T-cell (primary cell): ENCODE measurements at regions not wholly inside any gene's neighbourhood (a gene's known extent, or its start where the extent isn't known, plus 50 kb on each side); places are given as distances from the start of the nearest gene placed in this dataset.
A peak's percentile ranks its signal among the peaks of the same experiment; 100 is the strongest.

Experiments
- ATAC-seq, 4 experiments: fragments of 200-7000 bp in 3 of 4; fragments of 150-1000 bp in 1 of 4; cut with Tn5 transposase; replicated peaks in 1 of 4; 1 replicate in 3 of 4; 2 replicates in 1 of 4; pipeline ENCODE4 v1.10.0; 2021; ENCODE audit warnings: moderate library complexity in 3 of 4, mild to moderate bottlenecking in 2 of 4, moderate number of reproducible peaks in 1 of 4
- CTCF ChIA-PET, 2 donors: fragments of 300-600 bp; sonication (Branson Sonifier 250); formaldehyde crosslinking; loops; one replicate each; lab custom pipeline; 2022; ENCODE audit warnings: antibody characterized with exemption in 2 of 2; lab: Charles Lee
- POLR2A ChIA-PET, 2 donors: fragments of 300-600 bp; sonication (Branson Sonifier 250); formaldehyde crosslinking; loops; one replicate each; lab custom pipeline; 2022; ENCODE audit warnings: antibody characterized with exemption in 2 of 2; lab: Charles Lee
- DNase-seq, 35 experiments: peaks; one replicate each; pipeline versions ENCODE4 v3.0.0 to v3.0.0-alpha.2; 2013 to 2023
- H3K27ac ChIP-seq: one replicate; pipeline ENCODE4 v1.5.1; 2013; ENCODE audit warnings: low read length
- H3K27me3 ChIP-seq, 2 experiments: replicated peaks in 1 of 2; 1 replicate in 1 of 2; 2 replicates in 1 of 2; pipeline versions ENCODE4 v1.6.1 to v1.7.0; 2013; ENCODE audit warnings: low read length in 1 of 2, mixed read lengths in 1 of 2; ENCODE audit not compliant: control insufficient read depth in 2 of 2, insufficient read depth in 2 of 2; ENCODE audit errors: extremely low read depth in 1 of 2
- H3K36me3 ChIP-seq, 2 donors: 1 replicate in 1 of 2; 2 replicates in 1 of 2; pipeline versions ENCODE4 v1.6.1 to v1.7.0; 2013; ENCODE audit warnings: low read length in 1 of 2; ENCODE audit not compliant: control insufficient read depth in 2 of 2, insufficient read depth in 1 of 2; ENCODE audit errors: extremely low read depth in 1 of 2
- H3K4me1 ChIP-seq, 2 experiments: 1 replicate in 1 of 2; 2 replicates in 1 of 2; pipeline versions ENCODE4 v1.6.1 to v1.7.0; 2013; ENCODE audit warnings: low read length in 2 of 2, mixed read lengths in 1 of 2; ENCODE audit not compliant: insufficient read depth in 2 of 2, control insufficient read depth in 1 of 2; ENCODE audit errors: extremely low read depth in 1 of 2
- H3K4me3 ChIP-seq, 2 donors: 1 replicate in 1 of 2; 2 replicates in 1 of 2; pipeline versions ENCODE4 v1.5.1 to v1.7.0; 2013; ENCODE audit warnings: mild to moderate bottlenecking in 2 of 2, low read length in 1 of 2, moderate library complexity in 1 of 2; ENCODE audit not compliant: control insufficient read depth in 1 of 2; ENCODE audit errors: extremely low read depth in 1 of 2
- H3K9me3 ChIP-seq: 2 replicates; pipeline ENCODE4 v1.7.0; 2013
- H3K27ac Mint-ChIP-seq, 2 donors: one replicate each; pipeline ENCODE4 v1.8.0; 2020 to 2021; ENCODE audit warnings: mild to moderate bottlenecking in 2 of 2, mixed read lengths in 2 of 2
- H3K27me3 Mint-ChIP-seq, 2 donors: one replicate each; pipeline ENCODE4 v1.8.0; 2021 to 2022; ENCODE audit warnings: mixed read lengths in 2 of 2
- H3K36me3 Mint-ChIP-seq: one replicate; pipeline ENCODE4 v1.8.0; 2021; ENCODE audit warnings: mixed read lengths
- H3K4me1 Mint-ChIP-seq, 3 donors: one replicate each; pipeline ENCODE4 v1.8.0; 2020 to 2022; ENCODE audit warnings: mixed read lengths in 3 of 3, mild to moderate bottlenecking in 1 of 3
- H3K4me3 Mint-ChIP-seq, 3 donors: one replicate each; pipeline ENCODE4 v1.8.0; 2020 to 2022; ENCODE audit warnings: mild to moderate bottlenecking in 3 of 3, mixed read lengths in 3 of 3, moderate library complexity in 3 of 3
- H3K9me3 Mint-ChIP-seq, 3 donors: one replicate each; pipeline ENCODE4 v1.8.0; 2020 to 2022; ENCODE audit warnings: mixed read lengths in 3 of 3
- WGBS: methylation state at CpG from one replicate; pipeline ENCODE4 v1.1.5; 2013; ENCODE audit warnings: missing lambda C conversion rate; ENCODE audit not compliant: insufficient coverage; 5-methylcytosine and 5-hydroxymethylcytosine counted together

DNA sequence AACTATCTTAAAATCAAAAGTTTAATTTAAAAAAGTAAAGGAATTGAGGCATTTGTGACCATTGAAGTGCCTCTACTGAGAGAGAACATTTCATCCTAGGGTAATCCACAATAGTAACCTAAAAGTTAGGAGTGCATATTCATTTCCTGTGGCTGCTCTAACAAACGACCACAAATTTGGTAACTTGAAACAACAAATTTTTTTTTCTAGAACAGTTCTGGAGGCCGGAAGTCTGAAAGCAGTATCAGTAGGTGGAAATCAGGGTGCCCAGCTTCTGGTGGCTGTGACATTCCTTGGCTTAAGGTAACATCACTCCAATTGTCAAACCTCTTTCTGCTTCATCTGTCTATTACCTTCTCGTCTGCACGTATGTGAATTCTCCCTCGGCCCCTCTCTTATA, 67.1 kb upstream of the SSBP2 start:
- Mint-ChIP-seq H3K4me3 (peak overlapping the region in 2 of 3 donors; percentile 8 to 11), H3K9me3 (peaks cover 0 to 3% (median 0%) of the 10 kb centered on the region in 3 donors), H3K36me3 (no peaks in the 10 kb centered on the region), H3K4me1 (peaks cover 42 to 45% (median 43%) of the 10 kb centered on the region in 3 donors), H3K27me3 (no peaks in the 10 kb centered on the region), H3K27ac (peak overlapping the region; percentile 21 to 78)
- no peak overlapping the region for H3K4me3 ChIP-seq
- peak overlapping the region; percentile 5 for H3K27ac ChIP-seq
- peak in 3 of 35 experiments; percentile 7 to 41 (median 14) for DNase-seq
- peak; percentile 61 to 85 (median 78) for ATAC-seq
- H3K4me1 ChIP-seq = peaks cover 12 to 16% of the 10 kb centered on the region in 2 experiments
- POLR2A ChIA-PET = no interaction called here
- no peaks in the 10 kb centered on the region for H3K9me3 ChIP-seq
- WGBS = 64% methylated on average over 4 of the region's 5 CpGs
- CTCF ChIA-PET = no interaction called here
- H3K27me3 ChIP-seq = no peaks in the 10 kb centered on the region
- no peaks in the 10 kb centered on the region for H3K36me3 ChIP-seq

DNA sequence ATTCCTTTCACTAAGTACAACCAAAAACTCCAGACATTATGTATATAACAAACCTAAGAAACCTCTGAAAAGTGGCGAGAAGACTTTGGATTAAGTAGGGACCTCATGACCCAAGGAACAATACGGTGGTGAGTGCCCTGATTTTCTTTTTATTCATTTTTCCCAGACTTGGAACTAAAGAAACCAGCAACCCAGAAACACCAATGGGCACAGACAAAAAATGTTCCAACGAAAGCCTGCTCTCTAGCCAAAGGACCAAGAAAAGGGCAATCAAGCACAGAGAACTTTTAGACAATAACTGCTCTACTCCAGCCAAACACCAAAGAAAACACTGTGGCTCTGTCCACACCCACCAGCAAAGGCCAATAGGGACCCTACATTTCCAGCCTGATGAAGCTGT, 66.2 kb upstream of the SSBP2 start:
- DNase-seq (no peak), ATAC-seq (no peak)
- H3K4me3 Mint-ChIP-seq = no peak overlapping the region
- H3K9me3 Mint-ChIP-seq = peaks cover 0 to 3% (median 0%) of the 10 kb centered on the region in 3 donors
- Histone ChIP-seq H3K4me3 (no peak overlapping the region), H3K36me3 (no peaks in the 10 kb centered on the region), H3K9me3 (no peaks in the 10 kb centered on the region), H3K4me1 (peaks cover 12 to 16% of the 10 kb centered on the region in 2 experiments), H3K27me3 (no peaks in the 10 kb centered on the region), H3K27ac (no peak overlapping the region)
- CTCF ChIA-PET = no interaction called here
- H3K4me1 Mint-ChIP-seq = peaks cover 42 to 45% (median 43%) of the 10 kb centered on the region in 3 donors
- WGBS = 100% methylated on average over 3 of the region's 3 CpGs
- no peaks in the 10 kb centered on the region for H3K27me3 Mint-ChIP-seq
- POLR2A ChIA-PET = no interaction called here
- no peaks in the 10 kb centered on the region for H3K36me3 Mint-ChIP-seq
- H3K27ac Mint-ChIP-seq = peak overlapping the region; percentile 62 to 78

DNA sequence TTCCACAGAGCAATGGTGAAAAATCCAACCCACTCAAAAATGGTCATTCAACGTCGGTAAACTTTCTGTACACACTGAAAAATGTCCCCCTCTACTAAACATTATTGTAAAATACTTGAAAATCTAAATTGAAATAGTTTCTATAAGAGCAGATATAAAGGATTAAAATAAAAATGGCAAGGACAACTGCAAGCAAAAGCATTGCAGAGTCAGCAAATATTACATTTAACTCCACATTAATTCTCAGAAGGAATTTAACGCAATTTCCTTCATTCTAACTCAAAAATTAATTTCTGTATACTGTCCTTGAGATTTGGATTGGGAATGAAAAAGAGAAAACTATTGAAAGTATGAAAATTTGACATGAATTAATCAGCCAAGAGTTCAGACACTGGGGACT, 64.4 kb upstream of the SSBP2 start:
- DNase-seq = no peak
- CTCF ChIA-PET = no interaction called here
- peaks cover 35 to 37% (median 35%) of the 10 kb centered on the region in 3 donors for H3K4me1 Mint-ChIP-seq
- Histone ChIP-seq H3K36me3 (no peaks in the 10 kb centered on the region), H3K27ac (no peak overlapping the region), H3K4me1 (peaks cover 12 to 16% of the 10 kb centered on the region in 2 experiments), H3K9me3 (no peaks in the 10 kb centered on the region), H3K27me3 (peaks cover 0 to 2% of the 10 kb centered on the region in 2 experiments), H3K4me3 (no peak overlapping the region)
- H3K9me3 Mint-ChIP-seq = peaks cover 0 to 3% (median 0%) of the 10 kb centered on the region in 3 donors
- no peaks in the 10 kb centered on the region for H3K36me3 Mint-ChIP-seq
- no peak for ATAC-seq
- no peaks in the 10 kb centered on the region for H3K27me3 Mint-ChIP-seq
- POLR2A ChIA-PET = no interaction called here
- no peak overlapping the region for H3K27ac Mint-ChIP-seq
- no CpG with 5 or more reads among the region's 3 CpGs for WGBS
- H3K4me3 Mint-ChIP-seq = no peak overlapping the region

DNA sequence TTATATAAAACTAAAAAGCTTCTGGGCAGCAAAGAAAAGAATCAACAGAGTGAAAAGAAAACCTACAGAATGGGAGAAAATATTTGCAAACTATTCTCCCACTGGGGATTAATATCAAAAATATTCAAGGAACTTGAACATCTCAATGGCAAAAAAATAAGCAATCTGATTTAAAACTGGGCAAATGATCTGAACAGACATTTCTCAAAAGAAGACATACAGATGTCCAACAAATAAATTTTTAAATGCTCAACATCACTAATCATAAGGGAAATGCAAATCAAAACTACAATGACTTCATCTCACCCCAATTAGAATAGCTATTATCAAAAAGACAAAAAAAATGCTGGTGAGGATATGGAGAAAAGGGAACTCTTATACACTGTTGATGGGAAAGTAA, 57.2 kb upstream of the SSBP2 start:
- CTCF ChIA-PET = no interaction called here
- Histone ChIP-seq H3K9me3 (no peaks in the 10 kb centered on the region), H3K4me1 (no peaks in the 10 kb centered on the region), H3K27me3 (peaks cover 0 to 7% of the 10 kb centered on the region in 2 experiments), H3K4me3 (no peak overlapping the region), H3K27ac (no peak overlapping the region), H3K36me3 (no peaks in the 10 kb centered on the region)
- peaks cover 8 to 10% (median 8%) of the 10 kb centered on the region in 3 donors for H3K4me1 Mint-ChIP-seq
- no peak for ATAC-seq
- no peak for DNase-seq
- no peak overlapping the region for H3K4me3 Mint-ChIP-seq
- no peak overlapping the region for H3K27ac Mint-ChIP-seq
- POLR2A ChIA-PET = interaction anchor here in 1 of 2 donors (0.6 kb wide), 1 partner anchor 24 kb away, joined by 3 read pairs; no protein-coding TSS in a partner anchor
- no peaks in the 10 kb centered on the region for H3K36me3 Mint-ChIP-seq
- H3K9me3 Mint-ChIP-seq = peaks cover 7 to 22% (median 21%) of the 10 kb centered on the region in 3 donors
- no peaks in the 10 kb centered on the region for H3K27me3 Mint-ChIP-seq

DNA sequence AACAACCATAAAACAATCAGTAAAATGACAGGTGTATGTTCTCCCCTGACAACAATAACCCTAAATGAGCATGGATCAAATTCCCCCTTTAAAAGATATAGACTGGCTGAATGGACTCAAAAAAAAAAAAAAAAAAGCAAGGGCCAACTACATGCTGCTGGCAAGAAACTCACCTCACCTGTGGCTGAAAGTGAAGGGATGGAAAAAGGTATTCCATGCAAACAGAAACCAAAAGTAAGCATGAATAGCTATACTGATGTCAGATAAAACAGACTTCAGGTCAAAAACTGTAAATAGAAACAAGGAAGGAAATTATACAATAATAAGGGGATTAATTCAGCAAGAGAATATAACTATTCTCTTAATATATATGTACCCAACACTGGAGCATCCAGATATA, 54.2 kb upstream of the SSBP2 start:
- Histone ChIP-seq H3K27ac (no peak overlapping the region), H3K4me3 (no peak overlapping the region), H3K27me3 (peaks cover 0 to 5% of the 10 kb centered on the region in 2 experiments), H3K36me3 (no peaks in the 10 kb centered on the region), H3K9me3 (no peaks in the 10 kb centered on the region), H3K4me1 (no peaks in the 10 kb centered on the region)
- Mint-ChIP-seq H3K36me3 (no peaks in the 10 kb centered on the region), H3K27me3 (no peaks in the 10 kb centered on the region), H3K27ac (no peak overlapping the region), H3K4me3 (no peak overlapping the region), H3K9me3 (peaks cover 7 to 22% (median 21%) of the 10 kb centered on the region in 3 donors), H3K4me1 (peaks cover 8 to 10% (median 8%) of the 10 kb centered on the region in 3 donors)
- ATAC-seq = no peak
- ChIA-PET POLR2A (interaction anchor here (0.7 to 1.0 kb wide), 2 partner anchors 19 to 26 kb away, joined by 3 read pairs; no protein-coding TSS in a partner anchor), CTCF (interaction anchor here (0.6 to 0.7 kb wide), 2 partner anchors 19 to 617 kb away, joined by 5 read pairs; no protein-coding TSS in a partner anchor)
- no peak for DNase-seq

DNA sequence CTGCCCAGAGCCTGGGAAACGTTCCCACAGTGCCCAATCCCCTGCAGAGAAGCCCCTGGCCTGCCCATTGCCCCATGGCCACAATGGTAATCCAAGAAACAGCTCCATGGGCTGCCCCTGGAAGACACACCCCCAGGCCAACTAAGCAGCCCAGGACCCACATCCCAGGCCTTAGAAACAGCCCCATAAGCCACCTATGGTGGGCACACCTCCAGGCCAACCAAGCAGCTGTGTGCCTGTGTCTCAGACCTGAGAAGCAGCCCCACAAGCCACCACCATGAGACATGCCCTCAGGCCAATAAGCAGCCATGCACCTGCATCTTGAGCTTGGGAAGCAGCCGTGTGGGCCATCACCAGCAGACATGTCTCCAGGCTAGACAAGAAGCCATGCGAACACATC, 52.9 kb upstream of the SSBP2 start:
- H3K4me3 ChIP-seq = no peak overlapping the region
- ATAC-seq = no peak
- no peaks in the 10 kb centered on the region for H3K36me3 Mint-ChIP-seq
- ChIA-PET POLR2A (no interaction called here), CTCF (no interaction called here)
- no peak overlapping the region for H3K27ac Mint-ChIP-seq
- H3K9me3 ChIP-seq = no peaks in the 10 kb centered on the region
- H3K27me3 ChIP-seq = peaks cover 0 to 5% of the 10 kb centered on the region in 2 experiments
- no peak for DNase-seq
- H3K4me1 ChIP-seq = no peaks in the 10 kb centered on the region
- peaks cover 8 to 10% (median 8%) of the 10 kb centered on the region in 3 donors for H3K4me1 Mint-ChIP-seq
- no peak overlapping the region for H3K4me3 Mint-ChIP-seq
- H3K27ac ChIP-seq = no peak overlapping the region
- H3K9me3 Mint-ChIP-seq = peaks cover 7 to 22% (median 21%) of the 10 kb centered on the region in 3 donors
- WGBS = 83% methylated on average over 3 of the region's 3 CpGs
- H3K36me3 ChIP-seq = no peaks in the 10 kb centered on the region
- peaks cover 0 to 6% of the 10 kb centered on the region in 2 donors for H3K27me3 Mint-ChIP-seq
